ENCODE measurements at regions not wholly inside any gene's neighbourhood (a gene's known extent, or its start where the extent isn't known, plus 50 kb on each side); places are given as distances from the start of the nearest gene placed in this dataset.
A peak's percentile ranks its signal among the peaks of the same experiment; 100 is the strongest.

- H3K9ac ChIP-seq (ENCODE audit: low read length): no peak overlapping the region
- DNase-seq: peak; percentile 59
- H3K9me3 ChIP-seq (ENCODE audit: low read length): no peaks in the 10 kb centered on the region
- H3K79me2 ChIP-seq (ENCODE audit: low read length): no peaks in the 10 kb centered on the region
- H3K4me2 ChIP-seq (ENCODE audit: low read length): peak overlapping the region; percentile 39
- no peaks in the 10 kb centered on the region for H3K27me3 ChIP-seq (ENCODE audit: low read length)
- intact Hi-C loops (cut with micrococcal nuclease): no loop called here
- no peak overlapping the region for H3K27ac ChIP-seq (ENCODE audit: low read length)
- no peak overlapping the region for H3K4me3 ChIP-seq (ENCODE audit: low read length)
- no peaks in the 10 kb centered on the region for H3K36me3 ChIP-seq (ENCODE audit: low read depth, low read length)
- peak; percentile 27 for ATAC-seq
- H4K20me1 ChIP-seq (ENCODE audit: low read length): no peaks in the 10 kb centered on the region
- no peaks in the 10 kb centered on the region for H3K9me2 ChIP-seq (replicated peaks; ENCODE audit: low read length)
- no TSS peak for BruUV-seq (replicated peaks)
- ChIA-PET CTCF (no interaction called here), POLR2A (ENCODE audit: unreplicated experiment) (interaction anchor here (0.6 kb wide), 1 partner anchor 15 kb away, joined by 3 read pairs; no protein-coding TSS in a partner anchor)
- TF ChIP-seq CTCF (conservative IDR thresholded peaks at IDR 0.05; ENCODE audit: low read depth, low read length) (no peak), EZH2phosphoT487 (IDR thresholded peaks at IDR 0.05; ENCODE audit: borderline replicate concordance, low read length) (no peak), EZH2 (IDR thresholded peaks at IDR 0.05; ENCODE audit: low read length, unreplicated experiment) (no peak)
- peaks cover 8% of the 10 kb centered on the region for H3F3A ChIP-seq (ENCODE audit: low read length, unreplicated experiment)
- H3K4me1 ChIP-seq (ENCODE audit: insufficient read depth, low read length): peaks cover 30% of the 10 kb centered on the region
- H2AFZ ChIP-seq (ENCODE audit: low read length): no peak overlapping the region
Observed at GRCh38 chr5:125560476-125561225, 814.2 kb upstream of the ZNF608 start.

GRCh38 chr5:125564317-125564975, 818.0 kb upstream of the ZNF608 start:
- intact Hi-C loops (cut with micrococcal nuclease): no loop called here
- Histone ChIP-seq H3K9me2 (replicated peaks; ENCODE audit: low read length) (no peaks in the 10 kb centered on the region), H3K27me3 (ENCODE audit: low read length) (no peaks in the 10 kb centered on the region), H3K36me3 (ENCODE audit: low read depth, low read length) (no peaks in the 10 kb centered on the region), H3K4me3 (ENCODE audit: low read length) (no peak overlapping the region), H3K4me1 (ENCODE audit: insufficient read depth, low read length) (peaks cover 15% of the 10 kb centered on the region), H3K9me3 (ENCODE audit: low read length) (no peaks in the 10 kb centered on the region), H3K9ac (ENCODE audit: low read length) (no peak overlapping the region), H3F3A (ENCODE audit: low read length, unreplicated experiment) (peaks cover 7% of the 10 kb centered on the region), H4K20me1 (ENCODE audit: low read length) (no peaks in the 10 kb centered on the region), H3K4me2 (ENCODE audit: low read length) (no peak overlapping the region), H2AFZ (ENCODE audit: low read length) (no peak overlapping the region), H3K79me2 (ENCODE audit: low read length) (no peaks in the 10 kb centered on the region), H3K27ac (ENCODE audit: low read length) (no peak overlapping the region)
- no peak for ATAC-seq
- DNase-seq: no peak
- BruUV-seq (replicated peaks): no TSS peak
- ChIA-PET POLR2A (ENCODE audit: unreplicated experiment) (no interaction called here), CTCF (no interaction called here)
- TF ChIP-seq EZH2 (IDR thresholded peaks at IDR 0.05; ENCODE audit: low read length, unreplicated experiment): no peak
- no peak for TF ChIP-seq CTCF (conservative IDR thresholded peaks at IDR 0.05; ENCODE audit: low read depth, low read length)
- no peak for TF ChIP-seq EZH2phosphoT487 (IDR thresholded peaks at IDR 0.05; ENCODE audit: borderline replicate concordance, low read length)

- Histone ChIP-seq H3K4me1 (ENCODE audit: insufficient read depth, low read length) (no peaks in the 10 kb centered on the region), H3K9me3 (ENCODE audit: low read length) (no peaks in the 10 kb centered on the region), H3K9ac (ENCODE audit: low read length) (no peak overlapping the region), H3K36me3 (ENCODE audit: low read depth, low read length) (no peaks in the 10 kb centered on the region), H3K9me2 (replicated peaks; ENCODE audit: low read length) (no peaks in the 10 kb centered on the region), H3K4me2 (ENCODE audit: low read length) (no peak overlapping the region), H2AFZ (ENCODE audit: low read length) (no peak overlapping the region), H3K79me2 (ENCODE audit: low read length) (no peaks in the 10 kb centered on the region), H3K4me3 (ENCODE audit: low read length) (no peak overlapping the region), H3F3A (ENCODE audit: low read length, unreplicated experiment) (no peaks in the 10 kb centered on the region), H4K20me1 (ENCODE audit: low read length) (no peaks in the 10 kb centered on the region), H3K27ac (ENCODE audit: low read length) (no peak overlapping the region), H3K27me3 (ENCODE audit: low read length) (no peaks in the 10 kb centered on the region)
- intact Hi-C loops (cut with micrococcal nuclease): no loop called here
- ATAC-seq (no peak), DNase-seq (no peak)
- CTCF ChIA-PET: no interaction called here
- POLR2A ChIA-PET (ENCODE audit: unreplicated experiment): no interaction called here
- BruUV-seq (replicated peaks): no TSS peak
- TF ChIP-seq EZH2phosphoT487 (IDR thresholded peaks at IDR 0.05; ENCODE audit: borderline replicate concordance, low read length): no peak
- TF ChIP-seq CTCF (conservative IDR thresholded peaks at IDR 0.05; ENCODE audit: low read depth, low read length): no peak
- TF ChIP-seq EZH2 (IDR thresholded peaks at IDR 0.05; ENCODE audit: low read length, unreplicated experiment): no peak
Observed at GRCh38 chr5:125574491-125575044, 828.1 kb upstream of the ZNF608 start.
